HG03045 (cell line): ENCODE measurements at regions not wholly inside any gene's neighbourhood (a gene's known extent, or its start where the extent isn't known, plus 50 kb on each side); places are given as distances from the start of the nearest gene placed in this dataset.

Source experiments
- ATAC-seq: cut with Tn5 transposase; IDR thresholded peaks from one replicate; pipeline ENCODE4 v1.9.1; 2021; ENCODE audit warnings: mild to moderate bottlenecking, moderate library complexity; ENCODE audit not compliant: unreplicated experiment

DNA sequence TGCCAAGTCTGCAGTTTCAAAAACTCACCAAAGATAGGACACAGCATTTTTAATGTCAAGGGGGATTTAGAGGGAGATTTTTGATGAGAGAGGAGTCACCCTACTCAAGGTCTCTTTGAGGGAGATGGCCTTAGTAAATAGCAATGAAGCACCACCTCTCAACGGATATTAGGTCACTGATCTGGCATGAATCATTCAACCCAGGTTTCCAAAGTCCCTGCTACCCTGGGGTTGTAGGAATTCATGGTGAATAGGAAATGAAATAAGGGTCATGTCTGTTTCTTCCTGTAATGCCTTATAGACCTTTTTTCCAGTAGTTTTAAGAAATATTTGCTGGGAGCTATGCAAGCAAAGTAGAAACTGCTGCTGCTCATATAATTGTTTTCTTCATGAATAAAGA lies 2154.9 kb downstream of the LRRC4C start:
- ATAC-seq: no peak

DNA sequence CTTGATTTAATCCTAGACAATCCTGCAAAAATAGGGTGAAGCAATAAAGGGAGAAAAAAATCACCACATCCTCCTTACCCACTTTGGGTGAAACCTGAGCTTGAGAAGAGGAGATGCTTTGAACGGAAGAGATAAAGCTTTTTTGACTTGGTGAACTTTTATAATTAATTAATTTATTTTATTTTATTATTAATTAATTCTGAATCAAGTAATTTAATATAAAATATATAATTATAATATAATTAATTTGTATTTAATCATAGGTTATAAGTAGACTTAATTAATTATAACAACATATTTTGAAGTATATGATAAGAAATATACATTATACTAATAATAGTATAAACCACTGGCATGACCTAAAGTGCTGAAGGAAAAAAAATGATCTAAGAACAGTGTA lies 2164.8 kb downstream of the LRRC4C start:
- no peak for ATAC-seq

DNA sequence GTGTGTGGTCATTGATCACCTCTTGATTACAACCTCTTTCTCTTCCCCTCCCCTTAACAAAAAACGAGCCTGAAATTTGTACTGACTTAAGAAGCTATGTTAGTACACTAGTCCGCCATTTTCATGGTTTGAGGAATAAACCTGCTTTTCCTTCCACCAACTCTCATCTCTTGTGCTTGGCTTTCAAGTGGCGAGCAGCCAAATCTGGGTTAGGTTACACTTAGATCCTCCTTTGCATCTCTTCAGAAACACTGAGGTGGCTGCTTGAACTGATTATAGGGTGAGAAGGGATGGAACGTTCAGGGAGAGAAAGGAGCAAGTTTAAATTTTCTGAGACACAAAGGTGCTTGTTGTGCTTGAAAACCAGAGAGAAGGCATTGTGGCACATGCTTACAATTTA lies 2171.4 kb downstream of the LRRC4C start:
- ATAC-seq: no peak

DNA sequence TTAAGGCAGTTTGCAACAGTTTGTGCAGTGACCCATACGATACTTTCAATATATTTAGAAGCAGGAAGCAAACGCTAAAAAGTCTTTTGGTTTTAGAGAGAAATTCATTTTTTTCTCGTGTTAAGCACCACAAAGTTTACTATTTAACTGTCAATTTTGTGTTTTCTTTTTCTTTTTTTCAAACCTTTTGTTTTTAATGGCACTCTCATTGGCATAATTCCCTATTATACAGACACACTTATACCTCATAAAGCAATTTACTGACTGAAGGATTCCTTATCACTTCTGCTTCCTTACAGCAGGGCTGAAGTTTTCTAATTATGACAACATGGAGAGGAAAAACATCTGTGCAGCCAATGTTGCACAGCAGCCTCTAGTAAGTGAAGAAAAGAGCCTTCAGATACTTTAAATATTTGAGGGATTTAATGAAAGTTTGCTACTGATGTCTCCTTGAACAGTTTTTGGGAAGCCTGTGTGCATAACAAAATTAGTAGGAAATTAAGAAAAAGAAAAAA lies 2191.2 kb downstream of the LRRC4C start:
- ATAC-seq: no peak

DNA sequence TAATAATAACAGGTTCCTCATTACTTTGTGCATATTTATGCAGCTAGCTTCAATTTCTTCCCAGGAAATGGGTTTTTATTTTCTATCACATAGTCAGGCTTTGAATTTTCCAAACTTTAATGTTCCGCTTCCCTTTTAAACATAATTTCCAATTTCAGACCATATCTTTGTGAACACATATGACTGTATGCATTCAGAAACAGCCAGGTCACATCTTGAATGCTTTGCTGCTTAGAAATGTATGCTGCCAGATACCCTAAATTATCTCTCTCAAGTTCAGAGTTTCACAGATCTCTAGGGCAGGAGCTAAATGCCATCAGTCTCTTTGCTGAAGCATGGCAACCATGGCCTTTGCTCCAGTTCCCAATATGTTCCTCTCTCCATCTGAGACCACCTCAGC lies 2203.8 kb downstream of the LRRC4C start:
- ATAC-seq: no peak

DNA sequence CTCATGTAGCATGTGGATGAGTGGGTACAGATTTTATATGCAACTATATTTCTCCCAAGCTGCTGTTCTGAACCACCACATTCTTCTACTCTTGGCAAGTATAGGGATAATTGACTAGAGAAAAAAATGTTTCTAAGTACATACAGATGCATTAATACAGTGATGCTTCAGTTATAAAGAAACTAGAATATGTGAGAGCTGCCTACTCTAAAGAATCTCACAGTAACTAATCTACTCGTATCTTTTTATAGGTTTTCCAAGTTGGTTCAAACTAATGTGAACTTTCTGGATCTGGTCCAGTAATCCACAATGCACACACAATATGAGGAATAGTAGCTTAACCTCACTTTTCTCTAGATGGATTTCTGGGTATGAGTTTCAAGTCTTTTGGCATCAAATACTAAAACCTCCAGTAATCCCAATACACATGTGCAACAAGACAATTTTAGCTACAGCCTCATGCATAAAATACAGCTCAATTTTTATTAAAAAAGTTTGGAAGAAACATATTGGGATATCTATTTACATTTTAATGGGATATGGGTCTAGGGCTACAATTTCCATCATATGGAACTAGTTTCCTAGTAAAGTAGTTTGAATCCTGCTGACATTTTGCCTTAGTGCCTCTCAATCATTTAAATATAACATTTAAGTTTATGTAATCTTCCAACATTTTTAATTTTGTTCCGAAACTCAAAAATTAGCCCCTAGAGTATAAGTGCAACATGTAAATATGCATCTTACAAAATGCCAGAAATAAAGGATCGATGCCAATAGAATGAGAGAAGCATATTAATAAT lies 2209.7 kb downstream of the LRRC4C start:
- ATAC-seq: no peak

DNA sequence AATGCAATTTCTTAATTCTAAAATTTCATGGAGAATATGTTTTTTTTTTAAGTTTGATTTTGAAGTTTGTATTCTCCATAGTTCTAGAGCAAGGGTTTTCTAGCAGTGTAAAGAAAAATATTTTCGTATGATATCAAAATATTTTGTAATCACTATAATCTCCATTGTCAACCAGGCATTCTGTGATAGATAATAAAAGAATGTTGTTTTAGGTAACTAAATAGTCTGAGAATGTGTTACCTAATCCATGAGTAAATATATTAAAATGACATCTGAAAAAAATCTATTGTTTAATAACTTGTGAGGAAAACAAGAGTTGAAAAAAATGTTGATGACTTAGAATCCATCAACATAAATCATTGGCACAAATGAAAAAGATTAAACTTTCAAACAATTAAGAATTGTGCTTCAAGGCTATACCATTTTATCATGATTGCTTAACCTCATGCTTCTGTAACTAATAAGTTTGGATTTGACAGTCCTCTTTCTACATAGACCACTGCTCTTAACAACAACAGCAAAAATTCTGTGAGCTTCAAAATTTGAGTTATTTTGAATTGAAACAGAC lies 2211.8 kb downstream of the LRRC4C start:
- no peak for ATAC-seq

DNA sequence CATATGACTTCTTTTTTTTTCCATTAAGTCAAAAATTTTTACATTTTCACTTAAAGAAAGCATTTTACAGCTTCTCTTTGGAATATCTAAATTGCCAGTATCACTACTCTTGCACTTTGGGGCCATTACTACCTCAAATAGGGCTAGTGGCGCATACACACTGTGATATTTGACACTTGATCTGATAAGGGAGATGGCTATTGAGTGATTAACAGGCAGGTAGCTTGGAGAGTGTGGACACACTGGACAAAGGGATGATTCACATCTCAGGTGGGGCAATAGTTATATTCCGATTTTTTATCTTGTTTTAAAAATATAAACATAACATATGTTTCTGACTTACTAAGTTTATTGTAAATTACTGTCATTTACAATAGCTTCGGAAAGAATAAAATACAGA lies 2219.9 kb downstream of the LRRC4C start:
- ATAC-seq: no peak

DNA sequence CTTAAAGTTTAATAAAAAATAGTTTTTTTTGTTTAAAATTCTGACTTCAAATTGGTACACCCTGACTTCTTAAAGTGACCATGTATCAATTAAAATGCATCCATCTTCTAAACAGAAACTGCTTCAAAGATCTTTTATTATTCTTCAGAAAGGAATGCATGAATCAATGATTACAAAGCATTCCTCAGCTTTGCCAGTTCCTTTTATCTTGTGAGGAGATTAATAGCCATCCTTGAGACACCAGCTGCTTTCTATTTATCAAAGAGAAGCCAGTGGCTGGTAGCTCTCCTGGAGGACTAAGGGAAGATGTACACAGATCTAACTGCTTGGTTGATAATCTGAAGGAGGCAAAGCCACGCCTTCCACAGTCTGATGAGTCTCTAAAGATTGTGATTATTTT lies 2222.5 kb downstream of the LRRC4C start:
- ATAC-seq: no peak

DNA sequence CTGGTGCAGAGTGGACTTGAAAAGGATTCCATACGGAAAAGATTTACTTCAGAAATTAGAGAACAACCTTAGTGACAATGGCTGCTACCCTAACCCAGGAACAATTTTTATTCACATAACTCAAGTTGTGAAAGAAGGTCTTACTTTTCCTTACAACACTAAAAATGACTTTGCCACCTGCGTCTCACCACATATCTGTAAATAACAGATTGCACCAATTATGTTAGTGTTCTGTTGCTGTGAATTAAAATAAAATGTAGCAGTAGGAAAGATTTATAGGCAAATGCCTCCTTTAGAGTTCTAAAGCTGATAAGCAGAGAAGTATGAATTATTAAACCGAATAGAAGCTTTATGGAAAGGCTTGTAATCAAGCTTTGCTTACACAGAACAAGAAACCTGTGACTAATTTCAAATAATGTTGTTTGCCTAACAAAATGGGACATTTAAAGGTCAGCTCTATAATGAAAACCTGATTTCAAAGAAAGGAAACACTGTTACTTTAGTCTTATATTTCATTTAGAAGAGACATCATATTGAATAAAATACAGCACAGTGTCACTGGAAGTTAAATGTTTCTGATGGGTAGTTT lies 2237.8 kb downstream of the LRRC4C start:
- ATAC-seq: no peak

DNA sequence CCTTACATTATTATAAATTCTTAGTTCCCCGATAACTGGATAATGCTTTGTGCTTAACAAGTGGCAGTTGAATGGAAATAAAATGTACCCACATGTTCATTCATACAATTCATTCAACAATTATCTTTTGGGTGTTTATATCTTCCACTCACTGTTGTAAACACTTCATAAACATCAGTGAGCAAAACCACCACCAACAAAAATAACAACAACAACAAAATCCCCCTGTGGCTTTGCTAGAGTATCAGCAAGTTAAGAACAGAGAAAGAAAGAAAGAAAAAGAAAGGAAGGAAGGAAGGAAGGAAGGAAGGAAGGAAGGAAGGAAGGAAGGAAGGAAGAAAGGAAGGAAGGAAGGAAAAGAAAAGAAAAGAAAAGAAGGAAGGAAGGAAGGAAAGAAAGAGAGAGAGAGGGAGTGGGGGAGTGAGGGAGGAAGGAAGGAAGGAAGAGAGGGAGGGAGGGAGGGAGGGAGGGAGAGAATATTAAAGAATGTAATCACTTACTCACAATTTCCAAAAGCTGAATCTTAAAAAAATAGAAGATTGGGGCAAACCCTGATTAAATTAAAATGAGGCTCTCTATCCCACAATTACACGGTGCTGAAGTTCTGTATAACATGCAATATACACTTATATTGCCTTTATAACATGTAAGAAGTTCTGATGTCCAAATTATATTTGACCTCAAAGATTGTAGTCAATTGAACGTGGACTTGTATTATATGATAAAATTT lies 2238.8 kb downstream of the LRRC4C start:
- no peak for ATAC-seq

DNA sequence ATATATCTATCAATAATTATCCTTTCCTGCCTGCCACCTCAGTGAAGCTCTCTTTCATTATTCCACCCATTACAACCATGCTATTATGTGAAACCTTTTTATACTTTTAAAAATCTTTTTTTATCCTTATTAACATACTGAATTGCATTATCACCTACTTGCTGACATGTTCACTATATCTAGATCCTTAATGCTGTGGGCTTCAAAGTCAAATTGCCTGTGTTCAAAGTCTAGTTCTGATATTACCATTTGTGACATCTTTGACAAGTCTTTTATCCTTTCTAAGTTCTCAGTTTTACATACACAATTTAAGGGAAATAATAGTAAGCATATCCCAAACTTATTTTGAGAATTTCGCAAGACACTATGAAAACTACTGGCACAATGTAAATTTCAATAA lies 2239.4 kb downstream of the LRRC4C start:
- no peak for ATAC-seq

DNA sequence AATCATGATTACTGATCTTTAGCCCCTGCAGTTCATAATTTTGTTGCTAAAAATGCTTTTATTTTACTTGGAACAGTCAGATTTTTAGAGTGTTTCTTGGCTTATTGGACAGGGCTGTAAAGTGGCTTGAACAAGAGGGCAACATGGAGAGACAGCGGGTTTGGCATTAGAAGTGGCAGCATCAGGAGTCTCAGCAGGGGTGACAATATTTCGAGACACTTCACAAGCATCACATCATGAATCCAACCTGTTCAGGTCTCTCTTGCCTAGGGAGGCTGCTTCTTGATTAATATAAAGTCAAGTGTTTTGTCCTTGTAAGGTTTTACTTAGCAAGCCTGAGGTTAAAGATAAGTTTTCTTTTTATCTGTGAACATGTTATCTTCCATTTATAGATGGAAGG lies 2249.5 kb downstream of the LRRC4C start:
- no peak for ATAC-seq

DNA sequence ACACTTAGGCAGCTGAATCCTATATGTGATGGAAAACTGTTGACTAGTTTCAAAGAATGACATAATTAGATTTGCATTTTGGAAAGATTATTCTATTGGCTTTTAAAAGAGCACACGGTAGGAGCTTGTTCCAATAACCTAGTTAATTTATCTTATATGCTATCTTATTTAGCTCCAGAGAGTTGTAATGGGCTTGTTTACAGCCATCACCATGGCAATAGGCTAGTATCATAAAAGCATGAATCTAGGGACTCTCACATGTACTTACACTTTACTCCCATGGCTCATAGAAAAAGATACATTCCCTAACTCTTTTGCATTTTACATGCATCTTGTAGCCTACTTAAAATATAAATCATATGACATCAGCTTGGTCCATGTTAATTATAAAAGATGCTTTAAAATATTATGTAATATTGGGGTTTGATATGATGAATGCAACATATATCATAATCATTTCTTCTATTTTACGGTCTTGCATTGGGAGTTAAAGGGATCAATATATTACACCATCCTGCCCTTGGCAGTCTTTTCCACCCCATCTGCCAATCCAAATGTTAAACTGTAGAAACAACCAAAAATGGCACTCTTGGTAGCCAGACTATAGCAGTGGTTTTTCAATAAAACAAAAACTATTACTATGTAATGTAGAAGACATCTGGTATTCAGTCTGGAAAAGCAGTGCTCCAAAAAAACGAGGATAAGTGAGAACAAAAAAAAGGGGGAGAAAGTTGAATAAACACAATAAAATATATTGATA lies 2254.0 kb downstream of the LRRC4C start:
- no peak for ATAC-seq

DNA sequence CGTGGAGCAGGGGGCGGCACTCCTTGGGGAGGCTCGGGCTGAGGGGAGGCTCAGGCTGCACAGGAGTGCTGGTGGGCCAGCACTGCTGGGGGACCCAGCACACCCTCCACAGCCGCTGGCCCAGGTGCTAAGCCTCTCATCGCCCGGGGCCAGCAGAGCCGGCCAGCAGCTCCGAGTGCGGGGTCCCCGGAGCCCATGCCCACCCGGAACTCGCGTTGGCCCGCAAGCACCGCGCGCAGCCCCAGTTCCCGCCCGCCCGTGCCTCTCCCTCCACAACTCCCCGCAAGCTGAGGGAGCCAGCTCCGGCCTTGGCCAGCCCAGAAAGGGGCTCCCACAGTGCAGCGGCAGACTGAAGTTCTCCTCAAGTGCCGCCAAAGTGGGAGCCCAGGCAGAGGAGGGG lies 2266.8 kb downstream of the LRRC4C start:
- ATAC-seq: no peak

DNA sequence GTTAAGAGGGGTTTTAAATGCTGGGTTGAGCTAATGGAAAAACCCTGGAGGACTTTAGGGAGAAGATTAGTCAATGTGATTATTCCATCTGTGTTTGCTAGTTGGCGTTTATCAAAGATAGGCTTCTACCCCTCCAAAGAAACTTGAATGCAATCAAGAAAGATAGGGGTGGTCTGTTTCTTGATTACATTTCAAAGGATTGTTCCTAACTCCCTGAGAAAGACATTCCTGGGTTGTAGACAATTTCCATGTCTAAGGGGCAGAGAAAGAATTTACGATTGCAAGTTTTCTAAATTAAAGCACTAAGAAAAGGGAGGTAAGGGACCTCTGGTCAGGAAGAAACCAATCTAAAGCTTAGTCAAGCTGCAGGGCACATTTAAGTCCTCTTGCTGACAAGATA lies 2268.7 kb downstream of the LRRC4C start:
- no peak for ATAC-seq

DNA sequence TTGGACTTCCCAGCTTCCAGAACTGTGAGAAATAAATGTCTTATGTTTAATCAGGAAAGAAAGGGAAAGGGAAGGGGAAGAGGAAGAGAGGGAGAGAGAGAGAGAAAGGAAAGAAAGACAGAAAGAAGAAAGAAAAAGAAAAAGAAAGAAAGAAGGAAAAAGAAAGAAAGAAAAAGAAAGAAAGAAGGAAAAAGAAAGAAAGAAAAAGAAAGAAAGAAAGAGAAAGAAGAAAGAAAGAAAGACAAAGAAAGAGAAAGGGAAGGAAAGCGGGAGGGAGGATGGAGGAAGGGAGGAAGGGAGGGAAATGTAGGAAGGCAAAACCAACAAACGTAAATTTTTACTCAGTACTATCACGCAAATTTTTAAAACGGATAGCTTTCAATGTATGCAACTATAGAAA lies 2281.8 kb downstream of the LRRC4C start:
- no peak for ATAC-seq

DNA sequence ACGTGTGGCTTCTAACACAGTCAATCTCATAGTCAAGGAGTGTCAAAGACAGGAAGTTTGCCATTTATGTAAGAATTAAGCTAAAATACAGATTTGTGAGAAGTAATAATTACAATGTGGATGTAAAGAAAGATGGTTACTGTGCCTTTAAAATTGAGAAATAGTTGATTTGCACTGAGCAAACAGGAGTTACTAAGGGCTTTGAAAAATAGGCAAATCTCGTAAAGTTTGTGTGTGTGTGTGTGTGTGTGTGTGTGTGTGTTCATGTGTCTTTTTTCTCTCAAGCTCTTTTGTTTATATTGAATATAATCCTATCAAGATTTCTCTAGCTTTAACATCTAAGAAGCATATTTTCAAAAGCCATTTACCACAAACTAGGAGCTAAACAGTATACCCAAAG lies 2284.5 kb downstream of the LRRC4C start:
- no peak for ATAC-seq

DNA sequence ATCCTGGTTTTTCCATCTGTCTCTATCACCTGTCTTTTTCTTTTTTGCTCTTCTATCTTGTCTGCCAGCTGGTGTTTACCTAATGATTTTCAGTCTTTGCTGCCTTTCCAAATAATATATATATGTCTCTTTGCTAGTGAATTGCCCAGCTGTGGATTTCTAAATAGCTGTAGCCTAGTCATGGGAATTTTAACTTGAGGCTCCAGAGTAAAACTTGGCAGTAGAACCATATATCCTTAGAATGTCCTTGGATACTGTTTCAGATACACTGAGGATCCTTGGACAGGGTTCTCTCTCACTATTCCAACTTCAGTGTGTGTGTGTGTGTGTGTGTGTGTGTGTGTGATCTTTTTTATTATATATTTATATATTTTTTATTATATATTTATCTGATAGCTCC lies 2285.3 kb downstream of the LRRC4C start:
- ATAC-seq: no peak

DNA sequence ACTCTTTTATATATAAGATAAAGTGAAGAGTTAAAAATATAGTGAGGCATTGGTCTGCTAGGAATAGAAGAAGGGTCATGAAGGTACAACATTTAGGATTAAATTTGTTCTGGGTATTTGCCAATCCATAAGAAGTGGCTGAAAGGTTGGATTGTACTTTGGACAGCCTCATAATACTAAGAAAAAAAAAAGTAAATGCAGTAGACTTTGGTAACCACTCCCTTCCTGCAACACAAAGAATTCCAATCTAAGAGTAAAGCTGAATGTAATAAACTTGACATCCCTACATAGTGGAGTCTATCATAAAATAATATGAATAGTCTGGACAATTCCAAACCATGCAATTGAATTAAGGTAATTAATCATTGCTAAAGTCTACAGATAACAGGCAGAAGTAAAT lies 2294.4 kb downstream of the LRRC4C start:
- no peak for ATAC-seq

DNA sequence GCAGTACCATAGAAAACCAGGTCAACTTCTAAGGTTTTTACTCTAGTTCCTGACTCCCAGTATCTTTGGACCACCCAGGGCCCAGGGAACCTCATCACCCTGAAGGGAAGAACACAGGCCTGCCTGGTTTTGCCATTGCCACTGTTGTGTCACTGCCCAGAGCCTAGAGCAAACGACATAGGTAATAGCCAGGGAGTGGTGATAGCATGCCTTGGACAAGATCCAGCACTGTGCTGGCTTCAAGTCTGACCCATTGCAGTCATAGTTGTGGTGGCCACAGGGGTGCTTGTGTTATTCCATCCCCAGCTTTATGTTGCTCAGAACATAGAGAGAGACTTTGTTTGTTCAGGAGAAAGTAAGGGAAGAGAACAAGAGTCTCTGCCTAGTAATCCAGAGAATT lies 2310.2 kb downstream of the LRRC4C start:
- no peak for ATAC-seq
